Endothelial cell of umbilical vein (primary cell): ENCODE measurements at regions not wholly inside any gene's neighbourhood (a gene's known extent, or its start where the extent isn't known, plus 50 kb on each side); places are given as distances from the start of the nearest gene placed in this dataset.

ENCODE experiments used
- BruUV-seq: library from RNA; stranded (reverse); fragments of 400-500 nt; replicated peaks from 2 replicates; lab custom pipeline; 2021; lab: Mats Ljungman, UMichigan
- CTCF ChIA-PET: fragments of 300-600, 350-600 bp; sonication (Branson Sonifier 250); formaldehyde crosslinking; loops from one replicate; lab custom pipeline; 2021; ENCODE audit warnings: antibody characterized with exemption, inconsistent platforms; lab: Charles Lee
- POLR2A ChIA-PET: fragments of 300-600, 350-600 bp; sonication (Branson Sonifier 250); formaldehyde crosslinking; loops from one replicate; lab custom pipeline; 2021; ENCODE audit warnings: antibody characterized with exemption, inconsistent platforms; lab: Charles Lee
- DNase-seq: peaks from one replicate; pipeline ENCODE4 v3.0.0-alpha.2; 2011; ENCODE audit warnings: low read depth, low spot score
- FAIRE-seq: peaks from 2 replicates; lab custom pipeline; 2011; peaks lifted over from hg19 to GRCh38; lab: Jason Lieb, UNC
- H2AFZ ChIP-seq: 2 replicates; pipeline ENCODE4 v1.6.0; 2012; ENCODE audit warnings: low read depth, low read length, control low read depth, inconsistent platforms
- H3K27ac ChIP-seq: 2 replicates; pipeline ENCODE4 v1.5.1; 2011; ENCODE audit warnings: low read depth, mild to moderate bottlenecking, control low read depth, low read length, moderate library complexity; ENCODE audit not compliant: insufficient read depth
- H3K27me3 ChIP-seq, 2 experiments: 2 replicates each; pipeline versions ENCODE4 v1.6.0 to v1.6.1; 2011; ENCODE audit warnings: low read length in 2 of 2, mixed read lengths in 1 of 2; ENCODE audit not compliant: control insufficient read depth in 2 of 2, insufficient read depth in 2 of 2
- H3K36me3 ChIP-seq, 2 experiments: 2 replicates in 1 of 2; 3 replicates in 1 of 2; pipeline ENCODE4 v1.5.1; 2011; ENCODE audit warnings: low read length in 2 of 2, mild to moderate bottlenecking in 1 of 2, moderate library complexity in 1 of 2; ENCODE audit not compliant: control insufficient read depth in 2 of 2, insufficient read depth in 2 of 2; ENCODE audit errors: extremely low read depth in 1 of 2
- H3K4me1 ChIP-seq: 3 replicates; pipeline ENCODE4 v1.5.1; 2011; ENCODE audit warnings: mild to moderate bottlenecking, low read length; ENCODE audit not compliant: control insufficient read depth, insufficient read depth; ENCODE audit errors: extremely low read depth
- H3K4me2 ChIP-seq: 2 replicates; pipeline ENCODE4 v1.6.1; 2011; ENCODE audit warnings: low read length, control low read depth, mixed read lengths; ENCODE audit not compliant: insufficient read depth
- H3K4me3 ChIP-seq, 3 experiments: fragments of 200-600 bp in 1 of 3; sonication (generic), shearing (Covaris generic) in 1 of 3; replicated peaks in 1 of 3; 2 replicates each; pipeline ENCODE4 v1.5.1; 2011 to 2016; ENCODE audit warnings: control low read depth in 3 of 3, low read length in 3 of 3, mild to moderate bottlenecking in 2 of 3, inconsistent platforms in 1 of 3, low read depth in 1 of 3, moderate library complexity in 1 of 3; ENCODE audit not compliant: insufficient read depth in 1 of 3
- H3K79me2 ChIP-seq: 2 replicates; pipeline ENCODE4 v1.6.0; 2012; ENCODE audit warnings: low read length, inconsistent platforms; ENCODE audit not compliant: control insufficient read depth, insufficient read depth
- H3K9ac ChIP-seq: replicated peaks from 2 replicates; pipeline ENCODE3; 2011; ENCODE audit warnings: low read length, control low read depth; ENCODE audit not compliant: insufficient read depth; ENCODE audit errors: extremely low read depth
- H3K9me1 ChIP-seq: replicated peaks from 3 replicates; pipeline ENCODE4 v1.6.0; 2011; ENCODE audit warnings: mild to moderate bottlenecking, low read length; ENCODE audit not compliant: control insufficient read depth, insufficient read depth; ENCODE audit errors: extremely low read depth
- H3K9me3 ChIP-seq: replicated peaks from 2 replicates; pipeline ENCODE4 v1.5.1; 2012; ENCODE audit warnings: low read length, inconsistent platforms; ENCODE audit not compliant: control insufficient read depth, insufficient read depth
- H4K20me1 ChIP-seq: replicated peaks from 2 replicates; pipeline ENCODE3; 2011; ENCODE audit warnings: mild to moderate bottlenecking, low read length; ENCODE audit not compliant: control insufficient read depth, insufficient read depth; ENCODE audit errors: extremely low read depth
- CTCF ChIP-seq, 2 donors: IDR thresholded peaks; 1 replicate in 1 of 2; 2 replicates in 1 of 2; pipeline ENCODE4 v1.5.1; 2011; ENCODE audit warnings: low read length in 2 of 2, mild to moderate bottlenecking in 2 of 2, moderate library complexity in 2 of 2, control low read depth in 1 of 2, inconsistent platforms in 1 of 2, low read depth in 1 of 2; ENCODE audit not compliant: insufficient read depth in 1 of 2; ENCODE audit errors: extremely low read depth in 1 of 2
- EZH2 ChIP-seq: IDR thresholded peaks from 2 replicates; pipeline ENCODE4 v1.6.1; 2012; ENCODE audit warnings: borderline replicate concordance, low read depth, mild to moderate bottlenecking, moderate library complexity, low read length, inconsistent platforms; ENCODE audit not compliant: severe bottlenecking
- FOS ChIP-seq: IDR thresholded peaks from 2 replicates; pipeline ENCODE4 v1.6.1; 2011; ENCODE audit warnings: mild to moderate bottlenecking, low read length, moderate library complexity, borderline replicate concordance; ENCODE audit not compliant: insufficient read depth
- GATA2 ChIP-seq: IDR thresholded peaks from 2 replicates; pipeline ENCODE4 v1.7.0; 2011; ENCODE audit warnings: low read depth, mild to moderate bottlenecking, moderate library complexity, mixed read lengths, low read length; ENCODE audit not compliant: insufficient read length, insufficient read depth
- JUN ChIP-seq: IDR thresholded peaks from 2 replicates; pipeline ENCODE4 v1.6.1; 2011; ENCODE audit warnings: borderline replicate concordance, low read depth; ENCODE audit not compliant: insufficient read length, insufficient read depth
- MAX ChIP-seq: IDR thresholded peaks from 2 replicates; pipeline ENCODE4 v1.6.1; 2011; ENCODE audit not compliant: insufficient read depth, insufficient read length
- MYC ChIP-seq: IDR thresholded peaks from one replicate; pipeline ENCODE4 v1.6.1; 2011; ENCODE audit warnings: mild to moderate bottlenecking, low read depth, low read length
- POLR2A ChIP-seq: IDR thresholded peaks from 2 replicates; pipeline ENCODE4 v1.6.1; 2012; ENCODE audit warnings: low read depth, mild to moderate bottlenecking, control low read depth, low read length
- POLR2AphosphoS5 ChIP-seq: IDR thresholded peaks from 2 replicates; pipeline ENCODE4 v1.6.1; 2012; ENCODE audit warnings: low read depth, mild to moderate bottlenecking, control low read depth, low read length, moderate library complexity; ENCODE audit not compliant: insufficient read depth
- dilution Hi-C: fragments of 300-500 bp; cut with MboI; formaldehyde crosslinking; loops from one replicate; pipeline ENCODE4 v1.15.0; 2019; ENCODE audit warnings: low sequenced_read_pairs; ENCODE audit not compliant: extremely low pct_ligation_motif_present
- intact Hi-C: fragments of 100-400 bp; cut with micrococcal nuclease; formaldehyde crosslinking; loops from one replicate; pipeline ENCODE4 v1.10.0; 2022

GRCh38 chr3:194075802-194076460 lies 60.0 kb upstream of the HES1 start:
- POLR2A ChIA-PET: no interaction called here
- TF ChIP-seq EZH2 (no peak), CTCF (IDR thresholded peaks at IDR 0.05; ENCODE audit: extremely low read depth in 1 of 2, insufficient read depth in 1 of 2, low read depth in 1 of 2, low read length in 2 of 2) (no peak), GATA2 (no peak), POLR2AphosphoS5 (no peak), MYC (no peak), POLR2A (no peak), MAX (no peak), JUN (no peak), FOS (no peak)
- Histone ChIP-seq H3K4me2 (no peak overlapping the region), H4K20me1 (no peaks in the 10 kb centered on the region), H2AFZ (no peak overlapping the region), H3K9me3 (no peaks in the 10 kb centered on the region), H3K9me1 (no peaks in the 10 kb centered on the region), H3K36me3 (no peaks in the 10 kb centered on the region), H3K9ac (no peak overlapping the region), H3K27ac (no peak overlapping the region), H3K4me1 (peaks cover 2% of the 10 kb centered on the region), H3K4me3 (no peak overlapping the region), H3K27me3 (no peaks in the 10 kb centered on the region), H3K79me2 (no peaks in the 10 kb centered on the region)
- intact Hi-C loops (no loop called here), dilution Hi-C loops (no loop called here)
- CTCF ChIA-PET: interaction anchor here (0.7 to 1.8 kb wide), 4 partner anchors 13 to 295 kb away, joined by 3 to 4 read pairs (median 4); no protein-coding TSS in a partner anchor
- DNase-seq (no peak), FAIRE-seq (no peak)
- BruUV-seq: no TSS peak
